Liver (tissue), 8 donors: ENCODE measurements at regions not wholly inside any gene's neighbourhood (a gene's known extent, or its start where the extent isn't known, plus 50 kb on each side); places are given as distances from the start of the nearest gene placed in this dataset.

Experiments used
- DNase-seq: peaks from one replicate; pipeline ENCODE4 v3.0.0-alpha.2; 2017; ENCODE audit warnings: low spot score
- H3K27ac ChIP-seq, 2 donors: one replicate each; pipeline ENCODE4 v1.7.0; 2013; ENCODE audit warnings: inconsistent platforms in 2 of 2, low read length in 2 of 2, control low read depth in 1 of 2, low read depth in 1 of 2, mild to moderate bottlenecking in 1 of 2
- H3K27me3 ChIP-seq, 4 donors: one replicate each; pipeline versions ENCODE4 v1.6.1 to v1.7.0; 2013; ENCODE audit warnings: low read length in 3 of 4, inconsistent platforms in 1 of 4, mild to moderate bottlenecking in 1 of 4, moderate library complexity in 1 of 4; ENCODE audit not compliant: control insufficient read depth in 4 of 4, insufficient read depth in 4 of 4
- H3K36me3 ChIP-seq, 4 donors: one replicate each; pipeline versions ENCODE4 v1.6.1 to v1.7.0; 2013; ENCODE audit warnings: low read length in 3 of 4, mild to moderate bottlenecking in 3 of 4, low read depth in 1 of 4, moderate library complexity in 1 of 4; ENCODE audit not compliant: control insufficient read depth in 4 of 4, insufficient read depth in 3 of 4
- H3K4me1 ChIP-seq, 4 donors: one replicate each; pipeline versions ENCODE4 v1.6.1 to v1.7.0; 2013; ENCODE audit warnings: low read length in 3 of 4, mild to moderate bottlenecking in 3 of 4, moderate library complexity in 1 of 4; ENCODE audit not compliant: control insufficient read depth in 4 of 4, insufficient read depth in 4 of 4
- H3K4me3 ChIP-seq, 3 donors: one replicate each; pipeline versions ENCODE4 v1.6.1 to v1.7.0; 2013; ENCODE audit warnings: low read length in 3 of 3, control low read depth in 1 of 3, low read depth in 1 of 3, mild to moderate bottlenecking in 1 of 3
- H3K9ac ChIP-seq, 2 donors: one replicate each; pipeline ENCODE4 v1.7.0; 2013; ENCODE audit warnings: low read length in 2 of 2, mild to moderate bottlenecking in 2 of 2, moderate library complexity in 2 of 2, control low read depth in 1 of 2, low read depth in 1 of 2
- H3K9me3 ChIP-seq, 4 donors: one replicate each; pipeline versions ENCODE4 v1.6.1 to v1.7.0; 2013; ENCODE audit warnings: low read length in 3 of 4; ENCODE audit not compliant: control insufficient read depth in 4 of 4
- ATF3 ChIP-seq: IDR thresholded peaks from 2 replicates; pipeline ENCODE4 v1.6.1; 2016; ENCODE audit warnings: antibody characterized with exemption
- CTCF ChIP-seq: fragments of 150-350 bp; IDR thresholded peaks from 2 replicates; pipeline ENCODE4 v1.5.1; 2017; ENCODE audit warnings: improper control_type of control experiment, low read depth, low read length; ENCODE audit not compliant: missing input control
- EGR1 ChIP-seq, 2 donors: IDR thresholded peaks; 2 replicates each; pipeline ENCODE4 v1.6.1; 2016 to 2018; ENCODE audit warnings: antibody characterized with exemption in 2 of 2, low read depth in 2 of 2
- FOXA1 ChIP-seq: IDR thresholded peaks from 2 replicates; pipeline ENCODE4 v1.6.1; 2016; ENCODE audit warnings: antibody characterized with exemption
- FOXA2 ChIP-seq: IDR thresholded peaks from 2 replicates; pipeline ENCODE4 v1.6.1; 2016; ENCODE audit warnings: antibody characterized with exemption
- GABPA ChIP-seq, 2 donors: IDR thresholded peaks in 1 of 2; conservative IDR thresholded peaks in 1 of 2; 2 replicates each; pipeline ENCODE4 v1.6.1; 2016; ENCODE audit warnings: antibody characterized with exemption in 2 of 2, mild to moderate bottlenecking in 1 of 2, moderate library complexity in 1 of 2
- HNF4A ChIP-seq, 2 donors: conservative IDR thresholded peaks; 2 replicates each; pipeline ENCODE4 v1.6.1; 2016; ENCODE audit warnings: antibody characterized with exemption in 2 of 2, mild to moderate bottlenecking in 2 of 2
- HNF4G ChIP-seq: IDR thresholded peaks from 2 replicates; pipeline ENCODE4 v1.6.1; 2016; ENCODE audit warnings: antibody characterized with exemption
- JUND ChIP-seq, 2 donors: IDR thresholded peaks; 2 replicates each; pipeline ENCODE4 v1.6.1; 2016; ENCODE audit warnings: antibody characterized with exemption in 2 of 2
- MAX ChIP-seq: IDR thresholded peaks from 2 replicates; pipeline ENCODE4 v1.6.1; 2016; ENCODE audit warnings: antibody characterized with exemption
- NR2F2 ChIP-seq: IDR thresholded peaks from 2 replicates; pipeline ENCODE4 v1.6.1; 2016; ENCODE audit warnings: antibody characterized with exemption
- RAD21 ChIP-seq, 2 donors: IDR thresholded peaks; 2 replicates each; pipeline ENCODE4 v1.6.1; 2016; ENCODE audit warnings: antibody characterized with exemption in 2 of 2, mild to moderate bottlenecking in 2 of 2
- REST ChIP-seq: IDR thresholded peaks from 2 replicates; pipeline ENCODE4 v1.6.1; 2016; ENCODE audit warnings: antibody characterized with exemption, mild to moderate bottlenecking
- RXRA ChIP-seq, 2 donors: IDR thresholded peaks; 2 replicates each; pipeline ENCODE4 v1.6.1; 2017 to 2018; ENCODE audit warnings: antibody characterized with exemption in 2 of 2, mild to moderate bottlenecking in 1 of 2
- TAF1 ChIP-seq: conservative IDR thresholded peaks from 2 replicates; pipeline ENCODE4 v1.6.1; 2016; ENCODE audit warnings: antibody characterized with exemption, mild to moderate bottlenecking
- YY1 ChIP-seq: IDR thresholded peaks from 2 replicates; pipeline ENCODE4 v1.6.1; 2016; ENCODE audit warnings: antibody characterized with exemption, mild to moderate bottlenecking
- ZBTB33 ChIP-seq: IDR thresholded peaks from 2 replicates; pipeline ENCODE4 v1.6.1; 2016; ENCODE audit warnings: antibody characterized with exemption
- WGBS: extraction: QIAGEN DNeasy Blood & Tissue Kit; methylation state at CpG from one replicate; pipeline ENCODE4 v1.1.7; 2013; 5-methylcytosine and 5-hydroxymethylcytosine counted together
- donor health status: healthy.
- donor health status: healthy.
- donor health status: healthy.
- donor health status: healthy.
- donor health status: healthy.

GRCh38 chr21:32090956-32091355, 187.9 kb downstream of the MIS18A start:
- no peak for TF ChIP-seq FOXA2
- Histone ChIP-seq H3K36me3 (no peaks in the 10 kb centered on the region), H3K27ac (no peak overlapping the region), H3K27me3 (peaks cover 0 to 2% (median 0%) of the 10 kb centered on the region in 4 donors), H3K9ac (no peak overlapping the region), H3K9me3 (no peaks in the 10 kb centered on the region), H3K4me1 (no peaks in the 10 kb centered on the region), H3K4me3 (no peak overlapping the region)
- WGBS: 87% methylated on average over 3 of the region's 3 CpGs
- no peak for DNase-seq

GRCh38 chr21:32089766-32090165, 189.1 kb downstream of the MIS18A start:
- Histone ChIP-seq H3K27me3 (peaks cover 0 to 2% (median 0%) of the 10 kb centered on the region in 4 donors), H3K36me3 (no peaks in the 10 kb centered on the region), H3K4me3 (no peak overlapping the region), H3K9me3 (no peaks in the 10 kb centered on the region), H3K9ac (no peak overlapping the region), H3K27ac (no peak overlapping the region), H3K4me1 (no peaks in the 10 kb centered on the region)
- TF ChIP-seq MAX (no peak), TAF1 (no peak), NR2F2 (no peak), RXRA (IDR thresholded peaks at IDR 0.05) (no peak), GABPA (IDR thresholded peaks at IDR 0.05 in 1 of 2, conservative IDR thresholded peaks at IDR 0.05 in 1 of 2) (no peak), YY1 (no peak), HNF4G (no peak), RAD21 (IDR thresholded peaks at IDR 0.05) (no peak), REST (no peak), JUND (IDR thresholded peaks at IDR 0.05) (no peak), EGR1 (IDR thresholded peaks at IDR 0.05; ENCODE audit: low read depth in 2 of 2) (no peak), CTCF (no peak), HNF4A (conservative IDR thresholded peaks at IDR 0.05) (no peak), ZBTB33 (no peak), FOXA1 (no peak), ATF3 (no peak)
- WGBS: 24% methylated on average over 2 of the region's 2 CpGs
- no peak for DNase-seq
